Mesothelial cell of epicardium (in vitro differentiated cells): ENCODE measurements at regions not wholly inside any gene's neighbourhood (a gene's known extent, or its start where the extent isn't known, plus 50 kb on each side); places are given as distances from the start of the nearest gene placed in this dataset.

ENCODE experiments used
- DNase-seq, 2 experiments: peaks; one replicate each; pipeline ENCODE4 v3.0.0; 2021; ENCODE audit warnings: low spot score in 2 of 2; ENCODE audit not compliant: unreplicated experiment in 2 of 2
- H3K27ac Mint-ChIP-seq: 2 replicates; pipeline ENCODE4 v1.8.0; 2021; ENCODE audit warnings: mixed read lengths
- H3K27me3 Mint-ChIP-seq: 2 replicates; pipeline ENCODE4 v1.8.0; 2021; ENCODE audit warnings: low read depth, mixed read lengths
- H3K36me3 Mint-ChIP-seq: 2 replicates; pipeline ENCODE4 v1.8.0; 2021; ENCODE audit warnings: mixed read lengths
- H3K4me1 Mint-ChIP-seq: 2 replicates; pipeline ENCODE4 v1.8.0; 2021; ENCODE audit warnings: mixed read lengths
- H3K4me3 Mint-ChIP-seq: 2 replicates; pipeline ENCODE4 v1.8.0; 2021; ENCODE audit warnings: mild to moderate bottlenecking, moderate library complexity, mixed read lengths
- H3K9me3 Mint-ChIP-seq: 2 replicates; pipeline ENCODE4 v1.8.0; 2021; ENCODE audit warnings: mixed read lengths
- CTCF ChIP-seq: fragments of 200-600 bp; sonication (generic); IDR thresholded peaks from one replicate; pipeline ENCODE4 v1.5.0; 2021; ENCODE audit warnings: antibody characterized with exemption; ENCODE audit not compliant: unreplicated experiment

GRCh38 chr3:132265488-132265887 lies 51.7 kb upstream of the ACP3 start:
- no peak for DNase-seq
- no peaks in the 10 kb centered on the region for H3K27me3 Mint-ChIP-seq
- peaks cover 11% of the 10 kb centered on the region for H3K9me3 Mint-ChIP-seq
- H3K36me3 Mint-ChIP-seq, result no peaks in the 10 kb centered on the region
- TF ChIP-seq CTCF, result no peak
- H3K4me3 Mint-ChIP-seq, result no peak overlapping the region
- H3K4me1 Mint-ChIP-seq, result peaks cover 1% of the 10 kb centered on the region
- no peak overlapping the region for H3K27ac Mint-ChIP-seq

GRCh38 chr3:132267391-132267993 lies 49.7 kb upstream of the ACP3 start:
- no peaks in the 10 kb centered on the region for H3K4me1 Mint-ChIP-seq
- H3K36me3 Mint-ChIP-seq, result no peaks in the 10 kb centered on the region
- peaks cover 11% of the 10 kb centered on the region for H3K9me3 Mint-ChIP-seq
- no peak overlapping the region for H3K4me3 Mint-ChIP-seq
- no peak for TF ChIP-seq CTCF
- no peak for DNase-seq
- H3K27me3 Mint-ChIP-seq, result no peaks in the 10 kb centered on the region
- H3K27ac Mint-ChIP-seq, result no peak overlapping the region
